Trophoblast cell (in vitro differentiated cells and primary cell): ENCODE measurements at regions not wholly inside any gene's neighbourhood (a gene's known extent, or its start where the extent isn't known, plus 50 kb on each side); places are given as distances from the start of the nearest gene placed in this dataset.
"Not testable (repeated sequence)": the region's sequence is repeated elsewhere in the genome, so short reads cannot be mapped to it uniquely, and the experiment has no call there.

Experiments used
- DNase-seq, 2 donors: peaks; one replicate each; pipeline ENCODE4 v3.0.0-alpha.2; 2016
- H2AFZ ChIP-seq: 2 replicates; pipeline ENCODE4 v1.6.1; 2013; ENCODE audit warnings: low read length, moderate library complexity, mild to moderate bottlenecking; ENCODE audit not compliant: insufficient read depth, poor library complexity
- H2AK5ac ChIP-seq: 2 replicates; pipeline ENCODE4 v1.6.1; 2013; ENCODE audit warnings: mild to moderate bottlenecking, low read length
- H2BK120ac ChIP-seq: 2 replicates; pipeline ENCODE4 v1.6.1; 2013; ENCODE audit warnings: low read length, mild to moderate bottlenecking, moderate library complexity; ENCODE audit not compliant: insufficient read depth, poor library complexity
- H2BK12ac ChIP-seq: 2 replicates; pipeline ENCODE4 v1.6.1; 2013; ENCODE audit warnings: mild to moderate bottlenecking, low read length, moderate library complexity
- H2BK5ac ChIP-seq: 2 replicates; pipeline ENCODE4 v1.6.1; 2013; ENCODE audit warnings: low read length, low read depth, moderate library complexity, mild to moderate bottlenecking; ENCODE audit not compliant: poor library complexity
- H3K14ac ChIP-seq: 2 replicates; pipeline ENCODE4 v1.6.1; 2013; ENCODE audit warnings: mild to moderate bottlenecking, low read length
- H3K18ac ChIP-seq: 2 replicates; pipeline ENCODE4 v1.6.1; 2013; ENCODE audit warnings: mild to moderate bottlenecking, low read length
- H3K23ac ChIP-seq: 2 replicates; pipeline ENCODE4 v1.6.1; 2013; ENCODE audit warnings: low read length
- H3K27ac ChIP-seq: 2 replicates; pipeline ENCODE4 v1.5.1; 2013; ENCODE audit warnings: low read depth, mild to moderate bottlenecking, inconsistent platforms, low read length, moderate library complexity
- H3K27me3 ChIP-seq: 2 replicates; pipeline ENCODE4 v1.6.1; 2013; ENCODE audit warnings: inconsistent platforms, mild to moderate bottlenecking, low read length, moderate library complexity; ENCODE audit not compliant: insufficient read depth
- H3K36me3 ChIP-seq, 2 experiments: 1 replicate in 1 of 2; 2 replicates in 1 of 2; pipeline ENCODE4 v1.6.1; 2013; ENCODE audit warnings: low read length in 2 of 2, mild to moderate bottlenecking in 2 of 2, moderate library complexity in 1 of 2; ENCODE audit not compliant: insufficient read depth in 2 of 2, control insufficient read depth in 1 of 2
- H3K4ac ChIP-seq: 2 replicates; pipeline ENCODE4 v1.6.1; 2013; ENCODE audit warnings: low read depth, mild to moderate bottlenecking, low read length, moderate library complexity
- H3K4me1 ChIP-seq, 2 experiments: 1 replicate in 1 of 2; 2 replicates in 1 of 2; pipeline ENCODE4 v1.6.1; 2013; ENCODE audit warnings: low read length in 2 of 2, mild to moderate bottlenecking in 2 of 2, moderate library complexity in 1 of 2; ENCODE audit not compliant: insufficient read depth in 2 of 2, control insufficient read depth in 1 of 2
- H3K4me2 ChIP-seq: 2 replicates; pipeline ENCODE4 v1.6.1; 2013; ENCODE audit warnings: inconsistent platforms, mild to moderate bottlenecking, low read length, moderate library complexity
- H3K4me3 ChIP-seq: 2 replicates; pipeline ENCODE4 v1.5.1; 2013; ENCODE audit warnings: mild to moderate bottlenecking, low read depth, low read length, inconsistent platforms
- H3K79me1 ChIP-seq: one replicate; pipeline ENCODE4 v1.6.1; 2013; ENCODE audit warnings: low read length
- H3K79me2 ChIP-seq: 2 replicates; pipeline ENCODE4 v1.6.1; 2013; ENCODE audit warnings: low read length, mild to moderate bottlenecking; ENCODE audit not compliant: control insufficient read depth, insufficient read depth, poor library complexity
- H3K9ac ChIP-seq: 2 replicates; pipeline ENCODE4 v1.6.1; 2013; ENCODE audit warnings: mild to moderate bottlenecking, low read length
- H3K9me3 ChIP-seq: 2 replicates; pipeline ENCODE4 v1.6.1; 2013; ENCODE audit warnings: low read depth, mild to moderate bottlenecking, control low read depth, inconsistent platforms, low read length; ENCODE audit not compliant: insufficient read depth
- H4K12ac ChIP-seq: 2 replicates; pipeline ENCODE4 v1.6.1; 2013; ENCODE audit warnings: low read depth, mild to moderate bottlenecking, low read length, moderate library complexity
- H4K8ac ChIP-seq: 2 replicates; pipeline ENCODE4 v1.6.1; 2013; ENCODE audit warnings: low read depth, mild to moderate bottlenecking, low read length, moderate library complexity
- H4K91ac ChIP-seq: one replicate; pipeline ENCODE4 v1.6.1; 2013; ENCODE audit warnings: low read depth, mild to moderate bottlenecking, low read length, moderate library complexity
- WGBS: extraction: QIAGEN DNeasy Blood & Tissue Kit; methylation state at CpG from one replicate; pipeline ENCODE4 v1.1.7; 2013; ENCODE audit warnings: missing lambda C conversion rate; ENCODE audit not compliant: insufficient read length, insufficient coverage; ENCODE audit errors: extremely low coverage; 5-methylcytosine and 5-hydroxymethylcytosine counted together

DNA sequence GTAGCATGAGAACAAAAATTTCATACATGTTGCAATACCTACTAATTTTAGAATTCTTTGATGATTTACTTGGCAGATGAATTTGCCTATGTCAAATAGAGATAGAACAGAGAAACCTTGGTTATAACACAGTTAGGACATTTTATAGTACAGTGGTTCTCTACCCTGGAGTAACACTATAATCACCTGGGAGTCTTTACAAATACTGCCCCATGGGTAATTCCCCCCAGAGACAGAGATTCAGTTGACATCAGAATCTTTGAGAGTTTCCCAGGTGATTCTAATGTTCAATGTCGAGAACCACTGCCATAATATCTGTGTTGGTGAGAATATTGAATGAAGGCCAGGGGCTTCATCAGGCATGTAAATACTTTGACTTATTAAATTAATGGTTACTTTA, 401.3 kb upstream of the NDST4 start:
- H3K4me2 ChIP-seq = no peak overlapping the region
- H3K18ac ChIP-seq = no peak overlapping the region
- H2AK5ac ChIP-seq = no peak overlapping the region
- H2AFZ ChIP-seq = no peak overlapping the region
- H4K8ac ChIP-seq = no peak overlapping the region
- H3K9ac ChIP-seq = no peak overlapping the region
- H3K4me1 ChIP-seq = no peaks in the 10 kb centered on the region
- no peaks in the 10 kb centered on the region for H3K9me3 ChIP-seq
- no peak overlapping the region for H2BK120ac ChIP-seq
- H3K79me1 ChIP-seq = no peaks in the 10 kb centered on the region
- no peak overlapping the region for H3K27ac ChIP-seq
- no peaks in the 10 kb centered on the region for H3K27me3 ChIP-seq
- H3K4me3 ChIP-seq = no peak overlapping the region
- no peak overlapping the region for H3K14ac ChIP-seq
- H3K4ac ChIP-seq = no peak overlapping the region
- no peak overlapping the region for H4K91ac ChIP-seq
- no peak overlapping the region for H2BK12ac ChIP-seq
- DNase-seq = no peak
- H3K36me3 ChIP-seq = no peaks in the 10 kb centered on the region
- no peak overlapping the region for H4K12ac ChIP-seq
- no peak overlapping the region for H3K23ac ChIP-seq
- H3K79me2 ChIP-seq = no peaks in the 10 kb centered on the region
- no peak overlapping the region for H2BK5ac ChIP-seq
- no CpG with 5 or more reads among the region's 1 CpG for whole genome bisulfite sequencing

DNA sequence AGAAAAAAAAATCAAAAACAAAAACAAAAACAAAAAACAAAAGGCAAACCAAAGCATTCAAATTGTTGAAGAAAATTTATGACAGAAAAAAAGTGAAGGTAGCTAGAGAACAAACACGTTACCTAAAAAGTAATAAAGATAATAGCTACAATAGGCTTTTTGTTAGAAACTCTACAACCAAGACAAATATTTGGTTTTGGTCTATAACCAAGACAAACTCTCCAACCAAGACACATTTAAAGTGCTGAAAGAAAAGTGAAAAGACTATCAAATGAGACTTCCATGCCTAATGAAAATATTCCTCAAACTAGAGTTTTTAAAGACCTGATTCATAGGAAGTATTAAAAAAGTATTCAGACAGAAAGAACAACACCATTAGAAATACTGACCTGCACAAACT, 391.9 kb upstream of the NDST4 start:
- no peak overlapping the region for H3K9ac ChIP-seq
- no peak overlapping the region for H3K27ac ChIP-seq
- H3K4me1 ChIP-seq = no peaks in the 10 kb centered on the region
- H3K9me3 ChIP-seq = no peaks in the 10 kb centered on the region
- H2BK12ac ChIP-seq = no peak overlapping the region
- no peak overlapping the region for H4K8ac ChIP-seq
- H3K23ac ChIP-seq = no peak overlapping the region
- H3K79me1 ChIP-seq = no peaks in the 10 kb centered on the region
- no CpG with 5 or more reads among the region's 1 CpG for WGBS
- no peak overlapping the region for H3K4me3 ChIP-seq
- no peaks in the 10 kb centered on the region for H3K79me2 ChIP-seq
- no peak overlapping the region for H2AK5ac ChIP-seq
- no peak overlapping the region for H3K18ac ChIP-seq
- H2BK5ac ChIP-seq = no peak overlapping the region
- no peak overlapping the region for H3K4ac ChIP-seq
- no peak overlapping the region for H2BK120ac ChIP-seq
- no peak overlapping the region for H3K4me2 ChIP-seq
- H2AFZ ChIP-seq = no peak overlapping the region
- no peak overlapping the region for H4K91ac ChIP-seq
- DNase-seq = no peak
- no peak overlapping the region for H4K12ac ChIP-seq
- no peak overlapping the region for H3K14ac ChIP-seq
- H3K36me3 ChIP-seq = no peaks in the 10 kb centered on the region
- H3K27me3 ChIP-seq = no peaks in the 10 kb centered on the region

GRCh38 chr4:115501656-115502055, 388.2 kb upstream of the NDST4 start:
- H2AFZ ChIP-seq = no peak overlapping the region
- no peak overlapping the region for H4K12ac ChIP-seq
- H3K4me2 ChIP-seq = no peak overlapping the region
- no CpG with 5 or more reads among the region's 2 CpGs for WGBS
- H2BK120ac ChIP-seq = no peak overlapping the region
- H3K36me3 ChIP-seq = no peaks in the 10 kb centered on the region
- no peaks in the 10 kb centered on the region for H3K9me3 ChIP-seq
- H3K23ac ChIP-seq = no peak overlapping the region
- H3K18ac ChIP-seq = no peak overlapping the region
- no peak overlapping the region for H4K8ac ChIP-seq
- no peaks in the 10 kb centered on the region for H3K27me3 ChIP-seq
- H2AK5ac ChIP-seq = no peak overlapping the region
- no peak overlapping the region for H2BK12ac ChIP-seq
- H2BK5ac ChIP-seq = no peak overlapping the region
- H3K4me1 ChIP-seq = no peaks in the 10 kb centered on the region
- DNase-seq = no peak
- H3K4ac ChIP-seq = no peak overlapping the region
- no peak overlapping the region for H3K9ac ChIP-seq
- H3K79me2 ChIP-seq = no peaks in the 10 kb centered on the region
- H4K91ac ChIP-seq = no peak overlapping the region
- no peak overlapping the region for H3K4me3 ChIP-seq
- H3K27ac ChIP-seq = no peak overlapping the region
- no peaks in the 10 kb centered on the region for H3K79me1 ChIP-seq
- H3K14ac ChIP-seq = no peak overlapping the region

- H3K9ac ChIP-seq, H3K23ac ChIP-seq, H2BK12ac ChIP-seq, H3K18ac ChIP-seq, H3K14ac ChIP-seq, H4K8ac ChIP-seq, H2AFZ ChIP-seq, H4K91ac ChIP-seq, H3K4ac ChIP-seq, H3K4me3 ChIP-seq, H3K79me1 ChIP-seq, H3K27me3 ChIP-seq, H3K4me1 ChIP-seq, H3K79me2 ChIP-seq, H3K27ac ChIP-seq, H2BK120ac ChIP-seq, H3K9me3 ChIP-seq, H3K36me3 ChIP-seq, H3K4me2 ChIP-seq, H2BK5ac ChIP-seq, H4K12ac ChIP-seq, H2AK5ac ChIP-seq: not testable (repeated sequence)
- DNase-seq = peak; percentile 78 to 86
- no CpG with 5 or more reads among the region's 10 CpGs for WGBS
Measured at GRCh38 chr4:115493770-115494169, 380.4 kb upstream of the NDST4 start.
